Kidney (tissue), 13 donors: ENCODE measurements at regions not wholly inside any gene's neighbourhood (a gene's known extent, or its start where the extent isn't known, plus 50 kb on each side); places are given as distances from the start of the nearest gene placed in this dataset.

Source experiments
- DNase-seq, 5 donors: peaks; one replicate each; pipeline ENCODE4 v3.0.0-alpha.2; 2013 to 2020
- FAIRE-seq: peaks from 2 replicates; lab custom pipeline; 2012; peaks lifted over from hg19 to GRCh38; lab: Jason Lieb, UNC
- H3K27ac ChIP-seq, 2 donors: one replicate each; pipeline ENCODE4 v1.7.0; 2013; ENCODE audit warnings: low read depth in 2 of 2, low read length in 2 of 2, inconsistent platforms in 1 of 2
- H3K27me3 ChIP-seq: one replicate; pipeline ENCODE4 v1.7.1; 2013; ENCODE audit warnings: low read length, inconsistent platforms; ENCODE audit not compliant: control insufficient read depth, insufficient read depth
- H3K36me3 ChIP-seq, 3 donors: one replicate each; pipeline versions ENCODE4 v1.7.0 to v1.7.1; 2013; ENCODE audit warnings: low read length in 3 of 3, control low read depth in 1 of 3, inconsistent platforms in 1 of 3; ENCODE audit not compliant: insufficient read depth in 3 of 3, control insufficient read depth in 2 of 3
- H3K4me1 ChIP-seq, 3 donors: one replicate each; pipeline versions ENCODE4 v1.7.0 to v1.7.1; 2013; ENCODE audit warnings: low read length in 3 of 3, inconsistent platforms in 1 of 3, low read depth in 1 of 3; ENCODE audit not compliant: control insufficient read depth in 2 of 3, insufficient read depth in 2 of 3
- H3K4me3 ChIP-seq, 3 donors: one replicate each; pipeline versions ENCODE4 v1.7.0 to v1.8.1; 2013; ENCODE audit warnings: low read length in 3 of 3, control low read depth in 1 of 3, inconsistent platforms in 1 of 3
- H3K9ac ChIP-seq, 3 donors: one replicate each; pipeline versions ENCODE4 v1.7.0 to v1.7.1; 2013; ENCODE audit warnings: low read length in 3 of 3, control low read depth in 1 of 3, inconsistent platforms in 1 of 3
- H3K9me3 ChIP-seq, 3 donors: one replicate each; pipeline versions ENCODE4 v1.7.0 to v1.7.1; 2013; ENCODE audit warnings: low read length in 3 of 3, control low read depth in 1 of 3, inconsistent platforms in 1 of 3; ENCODE audit not compliant: control insufficient read depth in 2 of 3, insufficient read depth in 1 of 3
- CTCF ChIP-seq: IDR thresholded peaks from 3 replicates; pipeline ENCODE4 v1.5.1; 2012; ENCODE audit warnings: mild to moderate bottlenecking, moderate library complexity, borderline replicate concordance; ENCODE audit not compliant: insufficient read depth; ENCODE audit errors: extremely low read depth
- intact Hi-C: fragments of 100-400 bp; cut with DNase I; formaldehyde crosslinking; loops from one replicate; pipeline ENCODE4 v1.11.1; 2022
- donor health status: control.
- donor health status: control.
- donor health status: control.
- donor health status: control.
- donor health status: control.
- donor health status: DM: yes; HTN: yes; CAD: no.
- donor health status: Normal renal cell carcinoma (clear cell type).

GRCh38 chr14:27002179-27002578, 404.3 kb upstream of the NOVA1 start:
- H3K9ac ChIP-seq = no peak overlapping the region
- H3K4me1 ChIP-seq = no peaks in the 10 kb centered on the region
- no peak overlapping the region for H3K4me3 ChIP-seq
- H3K9me3 ChIP-seq = no peaks in the 10 kb centered on the region
- no peak for DNase-seq
- no peak for FAIRE-seq
- no peaks in the 10 kb centered on the region for H3K27me3 ChIP-seq
- TF ChIP-seq CTCF = no peak
- intact Hi-C loops = no loop called here
- no peak overlapping the region for H3K27ac ChIP-seq
- no peaks in the 10 kb centered on the region for H3K36me3 ChIP-seq

- FAIRE-seq = no peak
- no peak for TF ChIP-seq CTCF
- intact Hi-C loops = no loop called here
- H3K27ac ChIP-seq = no peak overlapping the region
- peak in 1 of 5 donors; percentile 37 for DNase-seq
- H3K9me3 ChIP-seq = no peaks in the 10 kb centered on the region
- no peak overlapping the region for H3K9ac ChIP-seq
- no peak overlapping the region for H3K4me3 ChIP-seq
- no peaks in the 10 kb centered on the region for H3K4me1 ChIP-seq
- H3K36me3 ChIP-seq = no peaks in the 10 kb centered on the region
- H3K27me3 ChIP-seq = no peaks in the 10 kb centered on the region
Observed at GRCh38 chr14:27006570-27006969, 408.7 kb upstream of the NOVA1 start.

GRCh38 chr14:27008187-27008586, 410.4 kb upstream of the NOVA1 start:
- no peak for TF ChIP-seq CTCF
- H3K9ac ChIP-seq = no peak overlapping the region
- no peaks in the 10 kb centered on the region for H3K9me3 ChIP-seq
- intact Hi-C loops = no loop called here
- DNase-seq = no peak
- no peaks in the 10 kb centered on the region for H3K27me3 ChIP-seq
- H3K4me1 ChIP-seq = no peaks in the 10 kb centered on the region
- no peak overlapping the region for H3K27ac ChIP-seq
- H3K36me3 ChIP-seq = no peaks in the 10 kb centered on the region
- no peak overlapping the region for H3K4me3 ChIP-seq
- no peak for FAIRE-seq

- no peak overlapping the region for H3K9ac ChIP-seq
- H3K27me3 ChIP-seq = no peaks in the 10 kb centered on the region
- no peak for TF ChIP-seq CTCF
Observed at GRCh38 chr14:27012641-27013040, 414.8 kb upstream of the NOVA1 start.

More at GRCh38 chr14:27012641-27013040, 414.8 kb upstream of the NOVA1 start:
- DNase-seq = no peak
- no peak overlapping the region for H3K4me3 ChIP-seq
- no peaks in the 10 kb centered on the region for H3K36me3 ChIP-seq
- no peaks in the 10 kb centered on the region for H3K9me3 ChIP-seq
- intact Hi-C loops = no loop called here
- no peaks in the 10 kb centered on the region for H3K4me1 ChIP-seq
- H3K27ac ChIP-seq = no peak overlapping the region
- no peak for FAIRE-seq
